ENCODE measurements at regions not wholly inside any gene's neighbourhood (a gene's known extent, or its start where the extent isn't known, plus 50 kb on each side); places are given as distances from the start of the nearest gene placed in this dataset.

DNA sequence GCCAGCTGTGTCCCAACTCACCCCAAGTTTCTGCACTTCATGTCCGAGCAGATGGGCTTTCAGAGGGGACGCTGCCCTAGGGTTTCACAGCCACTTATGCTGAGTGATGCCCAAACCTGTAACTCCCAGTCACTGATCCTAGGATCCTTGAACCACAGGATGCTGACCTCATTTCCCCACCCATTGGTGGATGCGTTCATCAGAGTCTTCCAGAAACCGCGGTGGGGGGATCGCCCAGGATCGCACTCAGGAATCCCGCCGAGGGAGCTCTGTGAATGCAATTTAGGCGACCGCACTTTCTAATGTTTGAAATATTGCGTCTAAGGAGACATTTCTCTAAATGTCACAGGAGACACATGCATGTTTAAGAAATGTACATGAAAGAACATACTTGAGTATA is 212.3 kb upstream of the IRX4 start:
- TF ChIP-seq, protein P1, sequence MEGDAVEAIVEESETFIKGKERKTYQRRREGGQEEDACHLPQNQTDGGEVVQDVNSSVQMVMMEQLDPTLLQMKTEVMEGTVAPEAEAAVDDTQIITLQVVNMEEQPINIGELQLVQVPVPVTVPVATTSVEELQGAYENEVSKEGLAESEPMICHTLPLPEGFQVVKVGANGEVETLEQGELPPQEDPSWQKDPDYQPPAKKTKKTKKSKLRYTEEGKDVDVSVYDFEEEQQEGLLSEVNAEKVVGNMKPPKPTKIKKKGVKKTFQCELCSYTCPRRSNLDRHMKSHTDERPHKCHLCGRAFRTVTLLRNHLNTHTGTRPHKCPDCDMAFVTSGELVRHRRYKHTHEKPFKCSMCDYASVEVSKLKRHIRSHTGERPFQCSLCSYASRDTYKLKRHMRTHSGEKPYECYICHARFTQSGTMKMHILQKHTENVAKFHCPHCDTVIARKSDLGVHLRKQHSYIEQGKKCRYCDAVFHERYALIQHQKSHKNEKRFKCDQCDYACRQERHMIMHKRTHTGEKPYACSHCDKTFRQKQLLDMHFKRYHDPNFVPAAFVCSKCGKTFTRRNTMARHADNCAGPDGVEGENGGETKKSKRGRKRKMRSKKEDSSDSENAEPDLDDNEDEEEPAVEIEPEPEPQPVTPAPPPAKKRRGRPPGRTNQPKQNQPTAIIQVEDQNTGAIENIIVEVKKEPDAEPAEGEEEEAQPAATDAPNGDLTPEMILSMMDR (IDR thresholded peaks at IDR 0.05): no peak
- TF ChIP-seq POLR2A (IDR thresholded peaks at IDR 0.05): no peak
